HG02970 (cell line): ENCODE measurements at regions not wholly inside any gene's neighbourhood (a gene's known extent, or its start where the extent isn't known, plus 50 kb on each side); places are given as distances from the start of the nearest gene placed in this dataset.

ENCODE experiments used
- ATAC-seq: cut with Tn5 transposase; IDR thresholded peaks from one replicate; pipeline ENCODE4 v1.9.1; 2021; ENCODE audit warnings: mild to moderate bottlenecking, moderate library complexity, moderate number of reproducible peaks; ENCODE audit not compliant: unreplicated experiment, low FRiP score

DNA sequence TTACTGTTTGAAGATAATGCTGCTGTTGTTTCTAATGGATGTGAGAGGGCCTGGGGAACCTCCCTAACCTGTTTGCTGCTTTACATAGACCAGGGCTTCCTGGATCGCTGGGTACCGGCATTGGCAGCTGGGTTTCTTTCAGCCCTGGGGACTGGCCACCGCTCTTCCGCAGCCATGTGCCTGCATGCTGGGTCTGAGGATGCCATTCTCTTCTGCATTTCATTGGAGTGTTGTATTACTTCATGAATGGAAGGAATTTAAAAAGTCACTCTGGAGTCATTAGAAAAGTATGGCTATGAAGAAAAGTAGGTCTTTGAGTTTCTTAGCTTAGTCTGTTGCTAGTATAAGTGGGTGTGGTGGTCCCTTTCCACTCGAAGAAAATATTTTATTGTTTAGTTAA is 107.3 kb upstream of the MGAT5 start:
- no peak for ATAC-seq

- ATAC-seq = no peak
These were observed 105.7 kb upstream of the MGAT5 start for GRCh38 chr2:134148172-134148571.

DNA sequence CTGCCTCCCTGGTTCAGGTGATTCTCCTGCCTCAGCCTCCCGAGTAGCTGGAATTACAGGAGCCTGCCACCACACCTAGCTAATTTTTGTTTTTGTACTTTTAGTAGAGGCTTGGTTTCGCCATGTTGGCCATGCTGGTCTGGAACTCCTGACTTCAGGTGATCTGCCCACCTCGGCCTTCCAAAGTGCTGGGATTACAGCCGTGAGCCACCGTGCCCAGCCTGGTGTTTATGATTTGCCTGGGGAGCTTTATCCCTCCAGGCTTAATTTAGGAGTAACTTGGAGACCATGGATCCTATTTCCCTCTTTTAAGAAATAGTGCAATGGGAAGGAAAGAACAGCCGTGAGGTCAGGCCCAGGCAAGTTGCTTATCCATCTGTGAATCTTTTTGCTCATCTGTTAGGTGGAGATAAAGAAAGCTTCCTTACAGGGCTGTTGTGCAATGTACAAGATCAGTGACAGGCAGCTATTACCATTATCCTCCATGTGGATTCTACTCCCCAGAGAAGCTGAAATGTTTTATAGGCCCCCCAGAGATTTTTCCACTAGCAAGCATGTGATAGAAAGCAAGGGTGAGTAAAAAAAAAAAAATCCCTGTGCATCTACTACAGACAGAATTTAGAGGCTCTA is 104.9 kb upstream of the MGAT5 start:
- ATAC-seq = no peak

GRCh38 chr2:134149904-134150303 is 104.0 kb upstream of the MGAT5 start:
- no peak for ATAC-seq

- no peak for ATAC-seq
These were observed 103.1 kb upstream of the MGAT5 start for GRCh38 chr2:134150760-134151159.

DNA sequence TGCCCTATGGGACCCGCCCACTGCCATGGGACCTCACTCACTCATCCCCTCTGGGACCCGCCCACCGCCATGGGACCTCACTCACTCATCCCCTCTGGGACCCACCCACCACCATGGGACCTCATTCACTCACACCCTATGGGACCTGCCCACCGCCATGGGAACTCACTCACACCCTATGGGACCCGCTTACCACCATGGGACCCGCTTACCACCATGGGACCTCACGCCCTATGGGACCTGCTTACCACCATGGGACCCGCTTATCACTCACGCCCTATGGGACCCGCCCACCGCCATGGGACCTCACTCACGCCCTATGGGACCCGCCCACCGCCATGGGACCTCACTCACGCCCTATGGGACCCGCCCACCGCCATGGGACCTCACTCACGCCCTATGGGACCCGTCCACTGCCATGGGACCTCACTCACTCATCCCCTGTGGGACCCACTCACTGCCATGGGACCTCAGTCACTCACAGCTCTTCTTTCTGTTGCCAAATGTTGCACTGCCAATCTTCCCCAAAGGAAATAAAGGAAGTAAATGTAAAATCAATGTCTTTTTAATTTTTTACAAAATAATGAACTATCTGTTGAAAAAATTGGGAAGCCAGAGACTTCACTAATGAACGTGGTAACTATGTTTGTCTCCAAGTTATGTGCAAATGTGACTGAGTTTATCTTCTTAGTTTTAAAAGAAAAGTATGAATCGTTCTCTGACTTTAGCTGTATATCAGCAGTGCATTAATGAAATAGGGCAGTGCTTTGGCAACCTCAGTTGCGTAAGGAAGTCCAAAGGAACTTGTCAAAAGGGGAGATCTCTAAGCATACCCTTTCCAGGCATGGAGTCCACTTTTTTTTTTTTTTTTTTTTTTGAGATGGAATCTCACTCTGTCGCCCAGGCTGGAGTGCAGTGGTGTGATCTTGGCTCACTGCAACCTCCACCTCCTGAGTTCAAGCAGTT is 101.5 kb upstream of the MGAT5 start:
- no peak for ATAC-seq

- no peak for ATAC-seq
These were observed 100.5 kb upstream of the MGAT5 start for GRCh38 chr2:134153294-134153880.

DNA sequence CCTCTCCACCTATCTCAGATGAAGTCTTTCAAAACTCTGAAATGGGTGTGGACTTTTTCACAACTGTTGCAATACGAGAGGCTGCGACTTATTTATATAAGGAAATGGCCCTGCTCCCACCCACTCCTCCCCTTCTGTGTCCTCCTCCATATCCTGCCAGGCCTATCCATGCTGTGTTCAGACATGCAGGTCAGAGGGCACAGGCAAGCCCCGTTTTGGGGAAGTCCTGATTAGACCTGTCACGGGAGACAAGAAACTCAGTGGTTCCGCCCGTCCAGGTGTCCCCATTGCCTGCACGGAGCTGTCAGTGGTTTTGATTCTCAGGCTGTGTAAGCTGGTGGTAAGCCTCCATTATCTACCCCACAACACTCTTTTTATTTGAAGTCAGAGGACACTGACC is 99.6 kb upstream of the MGAT5 start:
- ATAC-seq = peak; percentile 64

DNA sequence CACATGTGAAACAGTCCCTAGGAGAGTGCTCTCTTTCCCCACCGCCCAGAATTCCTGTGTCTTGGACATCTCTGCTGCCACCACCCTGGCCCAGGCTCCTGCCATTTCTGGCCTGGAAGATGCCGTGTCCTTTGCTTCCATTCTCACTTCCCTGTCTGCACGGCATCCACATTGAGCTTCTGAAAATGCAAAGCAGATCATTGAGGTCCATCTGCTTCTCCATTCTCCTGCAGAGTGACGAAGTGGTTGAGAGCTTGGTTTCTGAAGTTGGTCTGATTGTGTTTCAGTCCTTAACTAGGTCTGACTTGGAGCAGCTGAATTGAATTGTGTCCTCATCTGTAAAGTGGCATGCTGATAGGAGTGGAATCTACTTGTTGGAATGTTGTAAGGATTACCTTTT is 98.7 kb upstream of the MGAT5 start:
- no peak for ATAC-seq

- no peak for ATAC-seq
These were observed 95.6 kb upstream of the MGAT5 start for GRCh38 chr2:134158295-134158694.

GRCh38 chr2:134161170-134161547 is 92.7 kb upstream of the MGAT5 start:
- no peak for ATAC-seq

- ATAC-seq = no peak
These were observed 90.5 kb upstream of the MGAT5 start for GRCh38 chr2:134163336-134163735.

DNA sequence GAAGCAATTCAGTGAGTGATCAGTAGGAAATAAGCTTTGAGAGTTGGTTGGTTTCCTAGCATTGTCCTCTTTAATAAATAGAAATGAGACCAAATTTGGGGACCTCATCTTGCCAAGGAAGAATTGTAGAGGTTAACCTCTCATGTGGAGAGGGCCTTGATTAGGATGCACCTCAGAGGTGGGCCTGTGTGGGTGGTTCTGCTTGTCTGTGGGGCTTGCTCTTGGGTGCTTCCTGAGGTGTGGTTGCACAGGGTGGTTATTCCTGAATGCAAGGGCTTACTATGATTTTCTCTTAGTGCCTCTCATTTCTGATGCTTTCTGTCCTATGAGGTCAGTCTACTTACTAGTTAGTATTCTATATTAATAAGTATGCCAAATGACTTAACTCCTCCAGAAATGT is 89.6 kb upstream of the MGAT5 start:
- ATAC-seq = no peak

GRCh38 chr2:134167015-134167414 is 86.9 kb upstream of the MGAT5 start:
- ATAC-seq = no peak

GRCh38 chr2:134169788-134170187 is 84.1 kb upstream of the MGAT5 start:
- ATAC-seq = no peak

- ATAC-seq = no peak
These were observed 83.6 kb upstream of the MGAT5 start for GRCh38 chr2:134170294-134170693.

GRCh38 chr2:134170700-134171099 is 83.2 kb upstream of the MGAT5 start:
- no peak for ATAC-seq

GRCh38 chr2:134173338-134174016 is 80.4 kb upstream of the MGAT5 start:
- ATAC-seq = no peak

DNA sequence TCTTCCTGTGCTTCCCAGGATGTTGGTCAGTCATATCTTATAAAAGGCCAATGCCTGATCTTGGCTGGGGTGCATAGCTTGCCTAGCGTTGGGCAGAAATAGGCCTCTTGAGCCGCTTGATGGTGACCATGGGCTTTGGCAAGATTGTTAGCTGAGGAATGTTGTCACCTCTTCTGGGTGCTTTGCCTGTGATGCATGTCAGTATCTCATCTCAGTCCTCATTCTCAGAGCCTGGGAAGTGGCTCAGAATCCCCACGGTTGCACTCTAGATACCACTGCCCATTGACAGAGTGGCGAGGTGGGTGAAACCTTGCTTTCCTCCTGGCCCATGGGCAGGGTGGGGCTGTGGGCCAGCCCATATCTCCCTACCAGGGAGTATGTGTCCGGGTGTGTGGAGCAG is 79.2 kb upstream of the MGAT5 start:
- ATAC-seq = no peak

- no peak for ATAC-seq
These were observed 78.0 kb upstream of the MGAT5 start for GRCh38 chr2:134175834-134176233.

- ATAC-seq = no peak
These were observed 76.4 kb upstream of the MGAT5 start for GRCh38 chr2:134177351-134177931.
